Heart left ventricle (tissue), 13 donors: ENCODE measurements at regions not wholly inside any gene's neighbourhood (a gene's known extent, or its start where the extent isn't known, plus 50 kb on each side); places are given as distances from the start of the nearest gene placed in this dataset.

Experiments
- CTCF ChIP-seq, 12 donors: fragments of 200-600 bp; sonication (generic) in 4 of 12; IDR thresholded peaks; one replicate each; pipeline versions ENCODE4 v1.5.0 to v1.8.0; 2018 to 2022; ENCODE audit warnings: antibody characterized with exemption in 12 of 12, mild to moderate bottlenecking in 5 of 12
- POLR2A ChIP-seq, 2 donors: fragments of 450-650 bp; IDR thresholded peaks; one replicate each; pipeline ENCODE4 v1.6.1; 2017; ENCODE audit warnings: antibody characterized with exemption in 2 of 2, mild to moderate bottlenecking in 2 of 2, moderate library complexity in 2 of 2
- donor health status: ischemic (EF 13 %, LVEDD 7.1; RV severe dilation, severe dysfunction).
- donor health status: DM: no; HTN: yes; CAD: no.
- donor health status: DM: no; HTN: no; CAD: no.
- donor health status: ischemic (EF 25% LVEDD 6.9; RV normal size, moderate dysfunction).
- donor health status: ischemic (EF 25% LVEDD 5.7; RV mildly dilated, moderate dysfunction).
- donor health status: ischemic (EF 35%, LVEDD 5.7; RV mildly dilated, moderate dysfunction).
- donor health status: nonischemic (EF 11% LVEDD 7.7; RV severe dilation, severe dysfunction).
- donor health status: DM: yes; HTN: yes; CAD: no.
- donor health status: PGD.
- donor health status: ischemic (EF 29% LVEDD 5.4; RV normal size, mild dysfunction).
- donor health status: nonischemic (EF 23%, LVEDD 6.1; RV moderate dilation, normal function).

GRCh38 chr20:59398537-59399205, 98.3 kb downstream of the EDN3 start:
- TF ChIP-seq CTCF (IDR thresholded peaks at IDR 0.05) (no peak), POLR2A (IDR thresholded peaks at IDR 0.05) (no peak)
